GM21786 (cell line): ENCODE measurements at regions not wholly inside any gene's neighbourhood (a gene's known extent, or its start where the extent isn't known, plus 50 kb on each side); places are given as distances from the start of the nearest gene placed in this dataset.

Experiments used
- ATAC-seq: cut with Tn5 transposase; IDR thresholded peaks from one replicate; pipeline ENCODE4 v1.9.1; 2021; ENCODE audit not compliant: unreplicated experiment

DNA sequence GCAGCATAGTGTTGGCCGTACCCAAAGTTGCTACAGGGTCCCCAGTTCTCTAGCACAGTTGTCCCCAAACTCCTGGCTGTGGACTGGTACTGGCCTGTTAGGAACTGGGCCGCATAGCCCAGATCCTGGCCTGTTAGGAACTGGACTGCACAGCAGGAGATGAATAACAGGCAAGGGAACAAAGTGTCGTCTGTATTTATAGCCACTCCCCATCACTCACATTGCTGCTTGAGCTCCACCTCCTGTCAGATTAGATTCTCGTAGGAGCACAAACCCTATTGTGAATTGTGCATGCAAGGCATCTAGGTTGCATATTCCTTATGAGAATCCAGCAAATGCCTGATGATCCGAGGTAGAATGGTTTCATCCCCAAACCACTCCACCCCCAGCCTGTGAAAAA lies 604.0 kb upstream of the LMCD1 start:
- no peak for ATAC-seq

- no peak for ATAC-seq
Measured at GRCh38 chr3:7913283-7913682, 588.3 kb upstream of the LMCD1 start.

DNA sequence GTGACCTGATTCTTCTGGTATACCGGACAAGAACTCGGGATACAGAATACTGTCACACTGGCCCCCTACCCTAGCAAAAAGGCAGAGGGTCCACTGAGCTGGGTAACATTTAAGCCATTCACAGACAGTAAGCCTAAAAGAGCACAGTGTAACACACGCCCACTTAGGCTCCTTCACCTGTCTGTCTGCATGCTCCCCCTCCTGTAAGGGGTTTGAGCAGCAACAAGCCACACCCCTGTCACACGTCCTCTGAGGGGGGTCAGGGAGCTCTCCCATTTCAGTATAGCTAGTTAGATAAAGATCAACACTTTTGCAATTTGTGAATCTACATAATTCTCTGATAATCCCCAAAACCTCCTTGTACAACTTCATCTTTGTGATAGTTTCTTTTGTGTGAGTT lies 586.3 kb upstream of the LMCD1 start:
- no peak for ATAC-seq

DNA sequence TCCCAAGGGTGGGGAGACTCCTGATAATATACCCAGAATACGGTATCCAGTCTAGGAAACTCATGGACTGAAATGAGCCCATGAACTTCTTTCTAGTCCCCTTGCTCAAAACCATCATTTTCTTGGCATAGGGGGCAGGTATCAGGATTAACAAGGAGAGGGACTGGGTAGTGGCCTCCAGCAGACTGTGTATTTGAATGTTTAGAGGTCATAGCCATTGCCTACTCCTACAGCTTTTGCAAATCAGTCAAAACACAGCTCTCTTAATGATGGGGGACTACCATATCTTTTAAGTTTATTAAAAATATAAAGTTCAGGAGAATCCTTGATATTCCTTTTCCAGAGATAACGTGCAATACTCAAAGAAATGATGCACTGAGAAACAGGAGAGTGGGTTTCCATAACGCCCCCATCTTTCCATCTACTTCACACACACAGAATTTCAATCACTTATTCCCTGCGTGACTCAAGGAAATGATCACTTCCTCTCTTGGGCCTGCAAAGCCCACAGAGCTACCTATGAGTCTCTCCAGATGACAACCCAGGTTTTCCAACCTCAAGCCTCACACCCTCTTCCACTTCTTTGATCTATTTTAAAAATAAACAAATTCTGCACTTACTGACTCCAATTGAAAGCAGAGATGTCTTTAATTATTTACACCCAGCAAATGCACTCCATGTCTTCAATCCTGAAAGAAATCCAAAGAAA lies 584.0 kb upstream of the LMCD1 start:
- ATAC-seq = no peak

DNA sequence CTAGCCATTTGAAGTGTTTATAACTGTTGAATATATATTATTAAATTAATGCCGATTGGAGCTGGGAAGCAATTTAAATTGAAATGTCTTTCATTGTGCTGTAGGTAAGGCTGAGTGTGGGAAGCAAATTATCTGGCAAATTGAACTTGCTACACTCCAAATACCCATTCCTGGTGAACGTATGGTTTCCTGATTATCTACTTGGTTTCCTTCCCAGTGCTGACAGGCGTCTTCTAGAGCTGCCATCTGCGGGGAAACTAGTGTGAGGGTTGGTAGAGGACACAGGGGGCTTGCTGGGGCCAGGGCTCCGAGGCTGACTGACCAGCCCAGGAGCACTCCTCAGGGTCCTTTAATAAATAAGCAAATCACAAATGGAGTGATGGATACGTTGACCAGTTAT lies 581.4 kb upstream of the LMCD1 start:
- ATAC-seq = no peak

DNA sequence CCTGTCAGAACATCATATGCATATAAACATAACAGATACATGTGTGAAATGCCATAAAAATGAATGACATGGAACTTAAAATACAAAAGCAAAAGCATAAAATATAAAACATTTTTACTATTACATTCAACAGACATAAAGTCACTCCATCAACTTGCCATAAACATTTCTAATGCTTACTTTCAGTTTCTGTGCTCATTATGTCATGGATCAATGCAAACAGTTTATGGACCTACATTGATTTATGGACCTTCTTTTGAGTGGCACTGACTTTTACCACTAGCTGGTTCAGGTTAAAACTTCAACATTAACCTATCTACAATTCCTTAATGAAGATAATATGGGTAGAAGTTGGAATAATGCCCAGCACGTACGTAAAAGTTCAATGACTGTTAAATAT lies 577.4 kb upstream of the LMCD1 start:
- ATAC-seq = no peak

DNA sequence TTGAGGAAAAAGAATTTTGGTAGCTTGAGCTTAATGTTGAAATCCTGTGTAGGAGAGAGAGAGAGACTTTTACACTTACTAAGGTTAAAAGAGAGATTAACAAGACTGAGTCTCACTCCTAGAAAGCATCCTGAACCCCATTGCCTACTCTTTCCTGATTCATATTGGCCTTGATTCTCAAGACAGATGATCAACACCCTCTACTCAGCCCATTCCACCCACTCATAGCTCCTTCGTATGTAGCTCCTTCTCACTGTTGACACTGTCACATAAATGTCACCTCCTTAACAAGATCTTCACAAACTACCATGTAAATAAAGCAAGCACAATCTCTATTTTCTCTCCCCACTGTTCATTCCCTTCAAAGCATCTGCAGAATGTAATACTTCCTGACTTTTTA lies 574.6 kb upstream of the LMCD1 start:
- no peak for ATAC-seq

DNA sequence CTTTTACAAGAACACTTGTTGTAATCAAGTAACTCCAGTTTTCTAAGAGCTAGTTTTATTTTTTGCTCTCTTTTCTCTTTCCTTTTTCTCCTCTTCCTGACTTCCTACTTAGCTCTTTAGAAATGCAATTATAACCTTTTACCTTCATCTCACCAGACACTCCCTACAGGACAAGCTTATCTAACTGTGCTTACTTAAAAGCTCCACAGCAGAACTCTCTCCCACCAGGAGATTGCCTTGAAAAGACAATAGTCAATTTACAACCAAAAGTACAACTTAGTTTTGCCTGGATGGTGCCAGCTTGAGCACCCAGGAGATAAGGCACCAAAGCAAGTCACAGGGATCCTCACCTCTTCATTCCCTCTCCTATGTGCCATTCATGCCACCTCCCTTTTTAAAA lies 573.8 kb upstream of the LMCD1 start:
- no peak for ATAC-seq

GRCh38 chr3:7929319-7929889 lies 572.2 kb upstream of the LMCD1 start:
- ATAC-seq = no peak

DNA sequence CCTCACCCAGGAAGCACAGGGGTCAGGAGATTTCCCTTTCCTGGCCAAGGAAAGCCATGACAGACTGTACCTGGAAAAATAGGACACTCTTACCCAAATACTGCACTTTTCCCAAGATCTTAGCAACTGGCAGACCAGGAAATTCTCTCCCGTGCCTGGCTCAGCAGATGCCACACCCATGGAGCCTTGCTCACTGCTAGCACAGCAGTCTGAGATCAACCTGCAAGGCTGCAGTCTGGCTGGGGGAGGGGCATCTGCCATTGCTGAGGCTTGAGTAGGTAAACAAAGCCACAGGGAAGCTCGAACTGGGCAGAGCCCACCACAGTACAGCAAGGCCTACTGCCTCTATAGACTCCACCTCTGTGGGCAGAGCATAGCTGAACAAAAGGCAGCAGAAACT lies 567.3 kb upstream of the LMCD1 start:
- no peak for ATAC-seq

DNA sequence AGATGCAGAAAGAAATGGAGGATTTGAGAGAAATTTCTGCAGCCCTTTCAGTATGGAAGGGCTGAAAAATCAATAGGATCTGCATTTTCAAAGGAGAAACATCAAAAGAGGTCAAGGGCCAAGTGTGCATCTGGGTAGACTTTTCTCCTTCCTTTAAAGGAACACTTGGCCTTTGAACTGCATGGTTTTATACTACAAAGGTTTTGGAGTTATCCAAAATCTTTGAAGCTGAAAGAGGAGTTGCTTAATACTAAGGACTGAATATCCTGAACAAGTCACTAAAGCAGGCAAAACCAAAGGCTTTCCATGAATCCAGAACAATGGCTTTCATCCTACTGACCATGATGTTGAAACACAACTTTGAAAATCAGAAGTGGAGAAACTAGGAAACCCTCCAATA lies 553.7 kb upstream of the LMCD1 start:
- no peak for ATAC-seq

- no peak for ATAC-seq
Measured at GRCh38 chr3:7950890-7951289, 550.7 kb upstream of the LMCD1 start.

- ATAC-seq = no peak
Measured at GRCh38 chr3:7953449-7954014, 548.1 kb upstream of the LMCD1 start.

- no peak for ATAC-seq
Measured at GRCh38 chr3:7957024-7957423, 544.6 kb upstream of the LMCD1 start.

- no peak for ATAC-seq
Measured at GRCh38 chr3:7959094-7959493, 542.5 kb upstream of the LMCD1 start.

GRCh38 chr3:7960601-7961000 lies 541.0 kb upstream of the LMCD1 start:
- ATAC-seq = no peak

DNA sequence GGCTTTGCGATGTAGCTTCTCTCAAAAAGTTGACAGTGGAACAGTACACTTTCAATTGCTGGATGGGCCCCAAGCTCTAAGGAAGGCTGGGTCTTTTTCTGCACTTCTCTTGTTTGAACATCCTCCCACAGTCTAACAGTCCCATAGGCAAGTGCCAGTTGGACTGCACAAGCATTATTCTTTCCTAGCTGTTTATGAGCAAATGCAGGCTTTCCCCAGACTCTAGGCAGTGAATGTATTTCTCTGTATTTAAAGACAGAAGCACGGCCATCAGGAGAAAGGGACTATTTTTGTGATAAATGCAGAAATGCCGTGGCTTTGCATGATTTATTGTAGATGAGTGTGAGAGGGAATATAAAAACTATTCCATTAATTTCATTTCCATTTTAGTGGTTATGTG lies 539.3 kb upstream of the LMCD1 start:
- no peak for ATAC-seq

DNA sequence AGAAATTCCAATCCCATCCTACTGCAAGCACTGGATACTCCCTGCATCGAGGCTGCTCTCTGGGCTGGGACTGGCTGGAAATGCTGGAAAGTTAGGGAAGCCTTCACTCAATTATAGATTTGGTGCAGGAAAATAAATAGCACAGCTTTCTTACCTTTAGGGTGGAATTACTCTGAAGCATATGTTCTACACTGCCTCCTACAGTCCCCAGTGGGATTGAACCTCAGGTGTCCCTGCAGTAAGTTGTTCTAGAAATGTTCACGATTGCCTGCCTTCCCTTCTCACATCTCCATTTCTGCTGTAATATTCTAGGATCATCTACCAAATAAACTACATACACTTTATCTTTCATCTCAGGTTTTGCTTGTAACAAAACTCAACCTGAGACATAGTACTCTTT lies 536.7 kb upstream of the LMCD1 start:
- no peak for ATAC-seq

DNA sequence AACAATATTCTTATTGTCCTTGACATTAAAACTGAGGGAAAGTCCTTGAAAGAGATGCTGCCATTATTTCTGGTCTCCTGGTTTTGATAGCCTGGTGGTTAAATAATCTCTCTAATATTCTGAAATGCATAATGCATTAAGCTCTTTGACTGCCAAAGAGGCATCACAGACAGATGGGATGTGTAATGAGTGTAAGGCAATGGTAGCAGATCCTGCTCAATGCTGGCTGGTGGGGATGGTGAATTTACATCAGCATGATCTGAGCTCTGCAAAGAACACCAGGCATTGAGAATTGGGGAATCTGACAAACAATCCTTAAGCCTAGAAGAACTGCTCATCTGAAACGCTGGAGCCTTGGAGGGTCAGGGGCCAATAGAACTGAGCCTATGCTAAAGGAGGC lies 528.6 kb upstream of the LMCD1 start:
- ATAC-seq = no peak

- ATAC-seq = peak; percentile 57
Measured at GRCh38 chr3:7977245-7978086, 524.2 kb upstream of the LMCD1 start.

GRCh38 chr3:7978087-7978422 lies 523.6 kb upstream of the LMCD1 start:
- ATAC-seq = no peak

- no peak for ATAC-seq
Measured at GRCh38 chr3:7982126-7982525, 519.5 kb upstream of the LMCD1 start.
